HUES64 (cell line): ENCODE measurements at regions not wholly inside any gene's neighbourhood (a gene's known extent, or its start where the extent isn't known, plus 50 kb on each side); places are given as distances from the start of the nearest gene placed in this dataset.

Source experiments
- H3K27ac ChIP-seq: 2 replicates; pipeline ENCODE4 v1.7.0; 2013; ENCODE audit warnings: low read depth, low read length, inconsistent platforms
- H3K27me3 ChIP-seq: 2 replicates; pipeline ENCODE4 v1.6.1; 2013; ENCODE audit warnings: mild to moderate bottlenecking, low read length; ENCODE audit not compliant: insufficient read depth
- H3K36me3 ChIP-seq: 2 replicates; pipeline ENCODE4 v1.6.1; 2013; ENCODE audit warnings: mild to moderate bottlenecking, low read length; ENCODE audit not compliant: insufficient read depth
- H3K4me1 ChIP-seq: 2 replicates; pipeline ENCODE4 v1.6.1; 2013; ENCODE audit warnings: mild to moderate bottlenecking, low read length, moderate library complexity; ENCODE audit not compliant: insufficient read depth
- H3K4me3 ChIP-seq: 2 replicates; pipeline ENCODE4 v1.5.1; 2013; ENCODE audit warnings: mild to moderate bottlenecking, low read length, moderate library complexity
- H3K9ac ChIP-seq: 2 replicates; pipeline ENCODE4 v1.6.1; 2013; ENCODE audit warnings: mild to moderate bottlenecking, low read depth, low read length
- H3K9me3 ChIP-seq: 2 replicates; pipeline ENCODE4 v1.6.1; 2013; ENCODE audit warnings: low read depth, low read length; ENCODE audit not compliant: insufficient read depth
- WGBS: fragments of 150-250, 120-280 bp; methylation state at CpG from one replicate; pipeline ENCODE4 v1.1.7; 2013; ENCODE audit warnings: missing lambda C conversion rate; 5-methylcytosine and 5-hydroxymethylcytosine counted together

- Histone ChIP-seq H3K9me3 (no peaks in the 10 kb centered on the region), H3K27me3 (no peaks in the 10 kb centered on the region), H3K9ac (no peak overlapping the region), H3K36me3 (no peaks in the 10 kb centered on the region), H3K4me3 (no peak overlapping the region), H3K27ac (no peak overlapping the region), H3K4me1 (no peaks in the 10 kb centered on the region)
- WGBS = 87% methylated on average over 1 of the region's 2 CpGs
Measured at GRCh38 chr15:35728219-35728940, 182.4 kb upstream of the DPH6 start.

- Histone ChIP-seq H3K9me3 (no peaks in the 10 kb centered on the region), H3K4me3 (no peak overlapping the region), H3K27ac (no peak overlapping the region), H3K9ac (no peak overlapping the region), H3K36me3 (no peaks in the 10 kb centered on the region), H3K27me3 (no peaks in the 10 kb centered on the region), H3K4me1 (peaks cover 6% of the 10 kb centered on the region; the same call in 1 of the 2 replicates)
- 97% methylated on average over 2 of the region's 2 CpGs for WGBS
Measured at GRCh38 chr15:35736150-35736549, 190.2 kb upstream of the DPH6 start.

GRCh38 chr15:35737441-35737840, 191.5 kb upstream of the DPH6 start:
- WGBS = 95% methylated on average over 2 of the region's 2 CpGs
- Histone ChIP-seq H3K9ac (no peak overlapping the region), H3K27me3 (no peaks in the 10 kb centered on the region), H3K4me3 (no peak overlapping the region), H3K36me3 (no peaks in the 10 kb centered on the region), H3K27ac (no peak overlapping the region), H3K4me1 (peaks cover 6% of the 10 kb centered on the region; the same call in 1 of the 2 replicates), H3K9me3 (no peaks in the 10 kb centered on the region)

GRCh38 chr15:35738370-35738769, 192.4 kb upstream of the DPH6 start:
- 94% methylated on average over 1 of the region's 3 CpGs for WGBS
- H3K4me1 ChIP-seq = peaks cover 6% of the 10 kb centered on the region; the same call in 1 of the 2 replicates
- no peak overlapping the region for H3K27ac ChIP-seq
- H3K9ac ChIP-seq = no peak overlapping the region
- H3K36me3 ChIP-seq = no peaks in the 10 kb centered on the region
- H3K4me3 ChIP-seq = no peak overlapping the region
- H3K27me3 ChIP-seq = no peaks in the 10 kb centered on the region
- no peaks in the 10 kb centered on the region for H3K9me3 ChIP-seq

- H3K9ac ChIP-seq = no peak overlapping the region
- H3K36me3 ChIP-seq = no peaks in the 10 kb centered on the region
- H3K27ac ChIP-seq = no peak overlapping the region
- H3K9me3 ChIP-seq = no peaks in the 10 kb centered on the region
- no peak overlapping the region for H3K4me3 ChIP-seq
- H3K4me1 ChIP-seq = peaks cover 6% of the 10 kb centered on the region; the same call in 1 of the 2 replicates
- H3K27me3 ChIP-seq = no peaks in the 10 kb centered on the region
Measured at GRCh38 chr15:35740761-35741160, 194.8 kb upstream of the DPH6 start.

- no peaks in the 10 kb centered on the region for H3K9me3 ChIP-seq
- no peaks in the 10 kb centered on the region for H3K36me3 ChIP-seq
- no peaks in the 10 kb centered on the region for H3K27me3 ChIP-seq
- no peak overlapping the region for H3K27ac ChIP-seq
- WGBS = 87% methylated on average over 1 of the region's 1 CpG
- no peak overlapping the region for H3K9ac ChIP-seq
- H3K4me3 ChIP-seq = no peak overlapping the region
- peaks cover 11% of the 10 kb centered on the region; the same call in 1 of the 2 replicates for H3K4me1 ChIP-seq
Measured at GRCh38 chr15:35741395-35741794, 195.4 kb upstream of the DPH6 start.

GRCh38 chr15:35741881-35742280, 195.9 kb upstream of the DPH6 start:
- peaks cover 13% of the 10 kb centered on the region; the same call in 1 of the 2 replicates for H3K4me1 ChIP-seq
- H3K9ac ChIP-seq = no peak overlapping the region
- no peaks in the 10 kb centered on the region for H3K27me3 ChIP-seq
- H3K36me3 ChIP-seq = no peaks in the 10 kb centered on the region
- H3K27ac ChIP-seq = no peak overlapping the region
- no peak overlapping the region for H3K4me3 ChIP-seq
- H3K9me3 ChIP-seq = no peaks in the 10 kb centered on the region

GRCh38 chr15:35743321-35743720, 197.4 kb upstream of the DPH6 start:
- WGBS = 88% methylated on average over 1 of the region's 1 CpG
- Histone ChIP-seq H3K4me1 (peaks cover 10% of the 10 kb centered on the region; the same call in 1 of the 2 replicates), H3K4me3 (no peak overlapping the region), H3K27me3 (no peaks in the 10 kb centered on the region), H3K27ac (no peak overlapping the region), H3K9me3 (no peaks in the 10 kb centered on the region), H3K36me3 (no peaks in the 10 kb centered on the region), H3K9ac (no peak overlapping the region)

- Histone ChIP-seq H3K4me3 (no peak overlapping the region), H3K27me3 (no peaks in the 10 kb centered on the region), H3K36me3 (no peaks in the 10 kb centered on the region), H3K9me3 (no peaks in the 10 kb centered on the region), H3K4me1 (peaks cover 8% of the 10 kb centered on the region; the same call in 1 of the 2 replicates), H3K27ac (no peak overlapping the region), H3K9ac (no peak overlapping the region)
Measured at GRCh38 chr15:35746121-35746520, 200.2 kb upstream of the DPH6 start.

GRCh38 chr15:35748105-35748504, 202.1 kb upstream of the DPH6 start:
- no peaks in the 10 kb centered on the region for H3K36me3 ChIP-seq
- WGBS = 86% methylated on average over 5 of the region's 5 CpGs
- no peaks in the 10 kb centered on the region for H3K27me3 ChIP-seq
- peaks cover 15% of the 10 kb centered on the region for H3K4me1 ChIP-seq
- H3K9ac ChIP-seq = no peak overlapping the region
- no peak overlapping the region for H3K27ac ChIP-seq
- H3K4me3 ChIP-seq = no peak overlapping the region
- H3K9me3 ChIP-seq = no peaks in the 10 kb centered on the region

- H3K4me1 ChIP-seq = peaks cover 15% of the 10 kb centered on the region
- H3K4me3 ChIP-seq = no peak overlapping the region
- no peak overlapping the region for H3K27ac ChIP-seq
- no peaks in the 10 kb centered on the region for H3K9me3 ChIP-seq
- H3K27me3 ChIP-seq = no peaks in the 10 kb centered on the region
- no peaks in the 10 kb centered on the region for H3K36me3 ChIP-seq
- no peak overlapping the region for H3K9ac ChIP-seq
Measured at GRCh38 chr15:35750051-35750450, 204.1 kb upstream of the DPH6 start.
